ENCODE measurements at regions not wholly inside any gene's neighbourhood (a gene's known extent, or its start where the extent isn't known, plus 50 kb on each side); places are given as distances from the start of the nearest gene placed in this dataset.

GRCh38 chr4:125481334-125482045 is 166.7 kb downstream of the FAT4 start:
- TF ChIP-seq ZFP30 (CRISPR knock-in tag; IDR thresholded peaks at IDR 0.05) (no peak), GLIS3 (CRISPR knock-in tag; IDR thresholded peaks at IDR 0.05) (no peak), ESRRG (CRISPR knock-in tag; IDR thresholded peaks at IDR 0.05) (no peak), ISL1 (CRISPR knock-in tag; IDR thresholded peaks at IDR 0.05) (no peak), ZNF70 (CRISPR knock-in tag; IDR thresholded peaks at IDR 0.05) (no peak), TSHZ2 (CRISPR knock-in tag; IDR thresholded peaks at IDR 0.05) (no peak), PATZ1 (CRISPR knock-in tag; IDR thresholded peaks at IDR 0.05; ENCODE audit: borderline replicate concordance) (no peak), OSR1 (CRISPR knock-in tag; IDR thresholded peaks at IDR 0.05) (no peak), ZFP3 (CRISPR knock-in tag; IDR thresholded peaks at IDR 0.05) (no peak), ZNF565 (CRISPR knock-in tag; conservative IDR thresholded peaks at IDR 0.05; ENCODE audit: low read depth) (no peak), BACH2 (CRISPR knock-in tag; IDR thresholded peaks at IDR 0.05; ENCODE audit: borderline replicate concordance) (no peak), TCF4 (CRISPR knock-in tag; IDR thresholded peaks at IDR 0.05; ENCODE audit: borderline replicate concordance) (no peak)
- TF ChIP-seq, protein P1, sequence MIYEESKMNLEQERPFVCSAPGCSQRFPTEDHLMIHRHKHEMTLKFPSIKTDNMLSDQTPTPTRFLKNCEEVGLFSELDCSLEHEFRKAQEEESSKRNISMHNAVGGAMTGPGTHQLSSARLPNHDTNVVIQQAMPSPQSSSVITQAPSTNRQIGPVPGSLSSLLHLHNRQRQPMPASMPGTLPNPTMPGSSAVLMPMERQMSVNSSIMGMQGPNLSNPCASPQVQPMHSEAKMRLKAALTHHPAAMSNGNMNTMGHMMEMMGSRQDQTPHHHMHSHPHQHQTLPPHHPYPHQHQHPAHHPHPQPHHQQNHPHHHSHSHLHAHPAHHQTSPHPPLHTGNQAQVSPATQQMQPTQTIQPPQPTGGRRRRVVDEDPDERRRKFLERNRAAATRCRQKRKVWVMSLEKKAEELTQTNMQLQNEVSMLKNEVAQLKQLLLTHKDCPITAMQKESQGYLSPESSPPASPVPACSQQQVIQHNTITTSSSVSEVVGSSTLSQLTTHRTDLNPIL (CRISPR knock-in tag; IDR thresholded peaks at IDR 0.05; ENCODE audit: low read depth): no peak
- ATAC-seq: no peak

GRCh38 chr4:125482822-125483221 is 168.1 kb downstream of the FAT4 start:
- TF ChIP-seq ZFP3 (CRISPR knock-in tag; IDR thresholded peaks at IDR 0.05) (no peak), ZFP30 (CRISPR knock-in tag; IDR thresholded peaks at IDR 0.05) (no peak), PATZ1 (CRISPR knock-in tag; IDR thresholded peaks at IDR 0.05; ENCODE audit: borderline replicate concordance) (no peak), ZC3H10 (CRISPR knock-in tag; IDR thresholded peaks at IDR 0.05) (no peak), ZNF70 (CRISPR knock-in tag; IDR thresholded peaks at IDR 0.05) (no peak)
- TF ChIP-seq, protein P2, sequence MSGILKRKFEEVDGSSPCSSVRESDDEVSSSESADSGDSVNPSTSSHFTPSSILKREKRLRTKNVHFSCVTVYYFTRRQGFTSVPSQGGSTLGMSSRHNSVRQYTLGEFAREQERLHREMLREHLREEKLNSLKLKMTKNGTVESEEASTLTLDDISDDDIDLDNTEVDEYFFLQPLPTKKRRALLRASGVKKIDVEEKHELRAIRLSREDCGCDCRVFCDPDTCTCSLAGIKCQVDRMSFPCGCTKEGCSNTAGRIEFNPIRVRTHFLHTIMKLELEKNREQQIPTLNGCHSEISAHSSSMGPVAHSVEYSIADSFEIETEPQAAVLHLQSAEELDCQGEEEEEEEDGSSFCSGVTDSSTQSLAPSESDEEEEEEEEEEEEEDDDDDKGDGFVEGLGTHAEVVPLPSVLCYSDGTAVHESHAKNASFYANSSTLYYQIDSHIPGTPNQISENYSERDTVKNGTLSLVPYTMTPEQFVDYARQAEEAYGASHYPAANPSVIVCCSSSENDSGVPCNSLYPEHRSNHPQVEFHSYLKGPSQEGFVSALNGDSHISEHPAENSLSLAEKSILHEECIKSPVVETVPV (CRISPR knock-in tag; IDR thresholded peaks at IDR 0.05): no peak
- peak; percentile 40 for ATAC-seq

DNA sequence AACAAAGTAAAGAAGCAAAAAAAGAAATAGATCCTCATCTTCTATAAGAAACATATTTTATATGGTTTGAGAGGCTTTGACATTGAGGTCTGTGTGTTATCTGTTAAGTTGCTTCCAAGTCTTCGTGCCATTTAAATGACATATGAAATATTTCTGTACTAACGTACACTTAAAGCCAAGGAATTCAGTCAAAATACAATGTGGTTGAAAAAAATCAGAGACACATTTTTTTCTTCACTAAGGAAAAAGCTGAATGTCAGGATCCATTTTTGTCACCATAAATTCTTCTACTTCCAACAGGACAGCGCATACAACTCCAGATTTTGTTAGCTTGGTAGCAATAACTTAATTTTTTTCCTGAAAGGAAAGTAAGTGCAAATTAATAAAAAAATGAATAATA is 168.5 kb downstream of the FAT4 start:
- TF ChIP-seq ZNF565 (CRISPR knock-in tag; conservative IDR thresholded peaks at IDR 0.05; ENCODE audit: low read depth) (no peak), ISL1 (CRISPR knock-in tag; IDR thresholded peaks at IDR 0.05) (peak; percentile 63), ZNF70 (CRISPR knock-in tag; IDR thresholded peaks at IDR 0.05) (no peak), OSR1 (CRISPR knock-in tag; IDR thresholded peaks at IDR 0.05) (no peak), ZFP3 (CRISPR knock-in tag; IDR thresholded peaks at IDR 0.05) (no peak), TSHZ2 (CRISPR knock-in tag; IDR thresholded peaks at IDR 0.05) (no peak)
- TF ChIP-seq, protein P1 (CRISPR knock-in tag; IDR thresholded peaks at IDR 0.05; ENCODE audit: low read depth): no peak
- peak; percentile 90 for ATAC-seq
